Astrocyte of the spinal cord (primary cell): ENCODE measurements at regions not wholly inside any gene's neighbourhood (a gene's known extent, or its start where the extent isn't known, plus 50 kb on each side); places are given as distances from the start of the nearest gene placed in this dataset.
A peak's percentile ranks its signal among the peaks of the same experiment; 100 is the strongest.
"Not testable (repeated sequence)": the region's sequence is repeated elsewhere in the genome, so short reads cannot be mapped to it uniquely, and the experiment has no call there.

Experiments used
- DNase-seq: peaks from one replicate; pipeline ENCODE4 v3.0.0; 2011; ENCODE audit warnings: low read depth, low spot score
- H3K4me3 ChIP-seq: 2 replicates; pipeline ENCODE4 v1.5.1; 2011; ENCODE audit warnings: low read depth, mild to moderate bottlenecking, low read length, moderate library complexity
- in situ Hi-C: cut with HindIII; loops from 2 replicates; pipeline ENCODE4 v1.10.0; 2017; ENCODE audit warnings: low sequenced_read_pairs
- TF ChIP-seq, protein P1 (sequence below): IDR thresholded peaks from 2 replicates; pipeline ENCODE4 v1.5.1; 2012; ENCODE audit warnings: low read depth, mild to moderate bottlenecking, low read length, inconsistent platforms

DNA sequence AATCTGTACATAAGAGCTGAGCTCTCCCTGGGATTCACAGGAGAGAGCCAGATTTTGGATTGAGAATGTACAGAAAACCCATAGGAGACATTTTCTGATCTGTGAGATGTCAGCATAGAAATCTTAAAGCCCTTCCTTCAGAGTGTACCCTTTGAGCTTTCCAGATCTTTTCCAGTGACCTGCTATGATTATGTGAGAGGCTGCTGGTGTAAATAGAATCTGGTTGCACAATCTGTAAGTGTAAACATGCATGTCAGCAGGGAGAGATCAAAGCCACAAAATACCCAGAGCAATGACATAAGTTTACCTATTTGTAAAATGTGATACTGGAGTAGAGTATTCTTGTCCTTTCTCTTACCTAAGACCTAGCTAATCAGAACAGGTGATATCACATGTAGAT is 471.9 kb downstream of the FOXD4L5 start:
- DNase-seq, H3K4me3 ChIP-seq, in situ Hi-C loops: not testable (repeated sequence)

DNA sequence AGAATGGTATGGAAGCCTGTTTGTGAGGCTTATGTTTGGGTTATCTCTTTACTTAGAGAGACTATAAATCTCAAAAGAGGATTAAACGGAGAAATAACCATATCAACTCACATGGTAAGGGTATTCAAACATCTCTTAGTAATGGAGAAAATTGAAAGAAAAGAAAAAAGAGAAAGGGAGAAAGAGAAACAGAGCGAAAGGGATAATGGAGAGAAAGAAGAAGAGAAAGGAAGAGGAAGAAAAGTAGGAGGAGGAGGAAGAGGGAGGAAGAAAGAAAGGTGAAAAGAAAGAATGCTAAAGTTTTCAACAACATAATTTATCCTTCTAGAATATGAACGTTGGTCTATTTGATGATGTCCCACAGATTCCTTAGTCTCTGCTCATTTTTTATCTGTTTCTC is 506.3 kb downstream of the FOXD4L5 start:
- in situ Hi-C loops, DNase-seq: not testable (repeated sequence)

GRCh38 chr9:64776269-64776668 is 508.7 kb downstream of the FOXD4L5 start:
- in situ Hi-C loops, DNase-seq, H3K4me3 ChIP-seq: not testable (repeated sequence)

More for the DNA sequence above, 506.3 kb downstream of the FOXD4L5 start:
- not testable (repeated sequence) for H3K4me3 ChIP-seq

GRCh38 chr9:64774813-64775793 is 509.9 kb downstream of the FOXD4L5 start:
- in situ Hi-C loops = not testable (repeated sequence)
- H3K4me3 ChIP-seq = peak overlapping the region; percentile 38
- DNase-seq = peak; percentile 44

- in situ Hi-C loops = not testable (repeated sequence)
- peak; percentile 70 for DNase-seq
- H3K4me3 ChIP-seq = peak overlapping the region; percentile 38
Observed at GRCh38 chr9:64774004-64774812, 510.8 kb downstream of the FOXD4L5 start.

GRCh38 chr9:64773491-64773931 is 511.5 kb downstream of the FOXD4L5 start:
- TF ChIP-seq, protein P1, sequence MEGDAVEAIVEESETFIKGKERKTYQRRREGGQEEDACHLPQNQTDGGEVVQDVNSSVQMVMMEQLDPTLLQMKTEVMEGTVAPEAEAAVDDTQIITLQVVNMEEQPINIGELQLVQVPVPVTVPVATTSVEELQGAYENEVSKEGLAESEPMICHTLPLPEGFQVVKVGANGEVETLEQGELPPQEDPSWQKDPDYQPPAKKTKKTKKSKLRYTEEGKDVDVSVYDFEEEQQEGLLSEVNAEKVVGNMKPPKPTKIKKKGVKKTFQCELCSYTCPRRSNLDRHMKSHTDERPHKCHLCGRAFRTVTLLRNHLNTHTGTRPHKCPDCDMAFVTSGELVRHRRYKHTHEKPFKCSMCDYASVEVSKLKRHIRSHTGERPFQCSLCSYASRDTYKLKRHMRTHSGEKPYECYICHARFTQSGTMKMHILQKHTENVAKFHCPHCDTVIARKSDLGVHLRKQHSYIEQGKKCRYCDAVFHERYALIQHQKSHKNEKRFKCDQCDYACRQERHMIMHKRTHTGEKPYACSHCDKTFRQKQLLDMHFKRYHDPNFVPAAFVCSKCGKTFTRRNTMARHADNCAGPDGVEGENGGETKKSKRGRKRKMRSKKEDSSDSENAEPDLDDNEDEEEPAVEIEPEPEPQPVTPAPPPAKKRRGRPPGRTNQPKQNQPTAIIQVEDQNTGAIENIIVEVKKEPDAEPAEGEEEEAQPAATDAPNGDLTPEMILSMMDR = no peak
- in situ Hi-C loops = no loop called here
- peak overlapping the region; percentile 38 for H3K4me3 ChIP-seq
- peak; percentile 58 for DNase-seq

- H3K4me3 ChIP-seq = peak overlapping the region; percentile 38
- in situ Hi-C loops = not testable (repeated sequence)
- DNase-seq = peak; percentile 2
Observed at GRCh38 chr9:64772751-64773331, 512.2 kb downstream of the FOXD4L5 start.

- DNase-seq = peak; percentile 1
- H3K4me3 ChIP-seq, in situ Hi-C loops: not testable (repeated sequence)
Observed at GRCh38 chr9:64772123-64772736, 512.8 kb downstream of the FOXD4L5 start.
